Urinary bladder (tissue), 3 donors: ENCODE measurements at regions not wholly inside any gene's neighbourhood (a gene's known extent, or its start where the extent isn't known, plus 50 kb on each side); places are given as distances from the start of the nearest gene placed in this dataset.
"Not testable (repeated sequence)": the region's sequence is repeated elsewhere in the genome, so short reads cannot be mapped to it uniquely, and the experiment has no call there.

Experiments used
- DNase-seq: peaks from one replicate; pipeline ENCODE4 v3.0.0-alpha.2; 2015; ENCODE audit errors: extremely low spot score
- H3K27ac ChIP-seq: one replicate; pipeline ENCODE4 v1.5.1; 2013; ENCODE audit warnings: low read depth, mild to moderate bottlenecking, moderate library complexity
- H3K36me3 ChIP-seq: one replicate; pipeline ENCODE4 v1.6.1; 2013; ENCODE audit warnings: mild to moderate bottlenecking, moderate library complexity; ENCODE audit not compliant: insufficient read depth
- H3K4me1 ChIP-seq: one replicate; pipeline ENCODE4 v1.6.1; 2013; ENCODE audit warnings: mild to moderate bottlenecking, moderate library complexity; ENCODE audit not compliant: insufficient read depth
- H3K4me3 ChIP-seq: one replicate; pipeline ENCODE4 v1.5.1; 2013; ENCODE audit warnings: low read depth, low read length
- WGBS: extraction: QIAGEN DNeasy Blood & Tissue Kit; methylation state at CpG from one replicate; pipeline ENCODE4 v1.1.7; 2013; 5-methylcytosine and 5-hydroxymethylcytosine counted together
- donor health status: healthy with polysubstance abuse.
- donor health status: healthy.

DNA sequence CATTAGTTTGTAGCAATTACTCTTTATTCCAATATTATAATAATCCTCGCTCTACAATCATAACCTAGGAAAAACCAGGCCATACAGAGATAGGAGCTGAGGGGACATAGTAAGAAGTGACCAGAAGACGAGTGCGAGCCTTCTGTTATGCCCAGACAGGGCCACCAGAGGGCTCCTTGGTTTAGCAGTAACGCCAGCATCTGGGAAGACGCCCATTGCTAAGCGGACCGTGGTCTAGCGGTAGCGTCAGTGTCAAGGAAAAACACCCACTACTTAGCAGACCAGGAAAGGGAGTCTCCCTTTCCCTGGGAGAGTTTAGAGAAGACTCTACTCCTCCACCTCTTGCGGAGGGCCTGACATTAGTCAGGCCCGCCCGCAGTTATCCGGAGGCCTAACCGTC is 82.3 kb upstream of the IMMP2L start:
- 89% methylated on average over 14 of the region's 14 CpGs for WGBS
- not testable (repeated sequence) for H3K4me1 ChIP-seq, DNase-seq

DNA sequence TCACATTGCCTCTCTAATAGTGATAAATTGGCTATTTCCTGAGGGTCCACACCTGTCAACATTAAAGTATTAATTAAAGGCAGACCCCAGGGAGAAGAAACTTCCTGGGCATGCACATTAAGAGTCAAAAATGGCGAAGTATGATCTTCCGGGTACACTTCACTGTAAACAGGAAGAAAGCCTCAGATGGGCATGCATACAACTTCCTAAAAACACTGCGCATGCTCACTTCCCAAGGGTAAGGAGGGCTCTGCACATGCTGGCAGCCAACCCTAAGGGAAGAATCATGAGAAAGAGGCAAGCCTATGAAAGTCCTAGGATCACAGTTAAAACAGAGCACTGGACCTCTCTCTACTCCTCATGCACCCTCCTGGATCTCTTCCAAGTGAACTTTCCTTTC is 80.1 kb upstream of the IMMP2L start:
- H3K27ac ChIP-seq, result no peak overlapping the region
- no peak for DNase-seq
- no peaks in the 10 kb centered on the region for H3K36me3 ChIP-seq
- H3K4me3 ChIP-seq, result no peak overlapping the region
- WGBS, result 80% methylated on average over 3 of the region's 3 CpGs
- H3K4me1 ChIP-seq, result no peaks in the 10 kb centered on the region

More for the DNA sequence above, 82.3 kb upstream of the IMMP2L start:
- not testable (repeated sequence) for H3K27ac ChIP-seq, H3K4me3 ChIP-seq, H3K36me3 ChIP-seq

DNA sequence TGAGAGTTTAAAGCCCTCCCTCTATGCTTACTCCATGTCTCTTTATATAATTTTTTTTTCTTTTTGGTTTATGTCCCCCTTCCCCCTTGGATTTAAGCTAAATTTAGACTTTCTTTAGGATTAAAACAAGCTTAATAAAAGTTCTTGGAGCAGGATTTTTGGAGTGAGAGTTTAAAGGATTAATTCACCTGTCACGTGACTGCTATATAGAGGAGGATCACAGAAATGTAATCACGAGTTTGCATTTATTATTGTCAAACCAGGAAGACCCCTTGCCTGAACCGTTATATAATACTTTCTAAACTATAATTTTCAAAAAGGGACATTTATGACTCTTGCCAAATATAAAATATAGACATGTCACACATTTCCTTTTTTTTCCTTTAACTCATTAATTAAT is 78.1 kb upstream of the IMMP2L start:
- Histone ChIP-seq H3K27ac (no peak overlapping the region), H3K4me3 (no peak overlapping the region), H3K4me1 (no peaks in the 10 kb centered on the region), H3K36me3 (no peaks in the 10 kb centered on the region)
- 43% methylated on average over 3 of the region's 3 CpGs for WGBS
- DNase-seq, result no peak

DNA sequence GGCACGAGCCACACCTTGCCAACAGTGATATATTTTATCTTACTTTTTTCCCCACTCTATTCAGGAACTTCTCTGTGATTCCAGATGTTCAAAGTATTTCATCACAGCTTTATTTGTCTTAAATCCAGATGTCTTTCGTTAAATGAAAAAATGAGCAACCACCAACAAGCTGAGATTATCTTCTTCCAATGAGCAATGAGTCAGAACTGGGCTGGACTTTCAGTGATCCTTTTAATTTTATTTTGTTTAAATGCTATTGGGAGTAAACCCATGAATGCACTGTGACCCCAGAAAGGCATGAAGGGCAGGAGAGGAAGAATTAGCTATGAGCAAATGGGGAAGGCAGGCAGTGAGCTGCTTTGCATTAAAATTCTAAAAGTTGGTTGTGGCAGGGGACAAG is 77.6 kb upstream of the IMMP2L start:
- peak; percentile 66 for DNase-seq
- 40% methylated on average over 2 of the region's 2 CpGs for WGBS
- no peaks in the 10 kb centered on the region for H3K36me3 ChIP-seq
- H3K27ac ChIP-seq, result no peak overlapping the region
- H3K4me3 ChIP-seq, result no peak overlapping the region
- H3K4me1 ChIP-seq, result no peaks in the 10 kb centered on the region

DNA sequence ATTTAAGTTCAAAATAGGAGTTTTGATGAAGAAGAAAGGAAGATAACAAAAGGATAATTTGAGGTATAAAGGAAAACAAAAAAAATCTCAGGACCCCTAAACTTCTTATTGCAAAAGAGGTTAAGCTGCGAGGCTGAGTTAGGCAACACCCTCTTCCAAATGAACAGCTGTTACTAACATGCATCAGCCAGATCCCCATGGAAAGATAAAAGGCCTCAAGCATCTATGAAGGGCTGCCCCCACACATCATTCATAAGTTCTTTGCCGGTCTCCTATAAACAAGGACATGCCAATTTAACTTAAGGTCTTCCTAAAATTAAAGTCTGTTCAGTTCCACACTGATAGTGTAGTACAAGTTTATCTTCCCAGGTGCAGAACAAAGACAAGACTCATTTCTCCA is 75.8 kb upstream of the IMMP2L start:
- Histone ChIP-seq H3K4me3 (no peak overlapping the region), H3K36me3 (no peaks in the 10 kb centered on the region), H3K27ac (no peak overlapping the region), H3K4me1 (no peaks in the 10 kb centered on the region)
- no peak for DNase-seq
- whole genome bisulfite sequencing, result 43% methylated on average over 2 of the region's 2 CpGs

DNA sequence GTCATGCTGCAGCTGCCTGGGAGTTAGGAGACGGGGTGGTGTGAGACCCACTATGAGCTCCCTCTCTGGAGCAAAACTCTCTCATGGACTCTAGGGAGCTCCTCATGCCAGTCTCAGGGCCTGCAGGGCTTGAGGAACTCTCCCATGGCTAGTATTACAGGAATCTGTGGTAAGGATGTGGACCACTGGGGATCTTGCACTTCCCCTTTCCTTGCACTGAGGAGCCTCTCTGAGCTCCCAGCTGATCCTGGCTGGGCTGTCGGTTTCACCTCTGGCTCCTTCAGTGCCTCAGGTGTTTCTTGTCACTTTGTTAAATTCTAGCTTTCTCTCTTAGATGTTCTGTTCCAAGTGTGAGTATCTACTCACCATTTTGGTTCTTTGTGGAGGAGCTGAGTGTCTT is 71.6 kb upstream of the IMMP2L start:
- WGBS, result 75% methylated on average over 2 of the region's 2 CpGs
- H3K27ac ChIP-seq, result no peak overlapping the region
- H3K4me3 ChIP-seq, result no peak overlapping the region
- no peaks in the 10 kb centered on the region for H3K36me3 ChIP-seq
- no peak for DNase-seq
- no peaks in the 10 kb centered on the region for H3K4me1 ChIP-seq

DNA sequence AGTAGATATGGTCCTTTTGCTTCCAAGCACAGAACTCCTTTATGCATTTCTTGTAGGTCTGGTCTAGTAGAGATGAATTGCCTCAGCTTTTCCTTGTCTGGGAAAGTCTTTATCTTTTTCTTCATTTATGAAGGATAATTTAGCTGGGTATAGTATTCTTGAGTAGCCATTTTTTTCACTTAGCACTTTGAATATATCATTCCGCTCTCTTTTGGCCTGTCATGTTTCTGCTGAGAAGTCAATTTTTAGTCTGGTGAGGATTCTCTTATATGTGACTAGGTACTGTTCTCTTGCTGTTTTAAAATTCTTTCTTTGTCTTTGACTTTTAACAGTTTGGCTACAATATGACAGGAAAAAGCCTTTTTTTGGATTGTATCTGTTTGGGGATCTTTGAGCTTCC is 68.6 kb upstream of the IMMP2L start:
- H3K4me3 ChIP-seq, result no peak overlapping the region
- H3K4me1 ChIP-seq, result no peaks in the 10 kb centered on the region
- WGBS, result 99% methylated on average over 1 of the region's 1 CpG
- no peaks in the 10 kb centered on the region for H3K36me3 ChIP-seq
- no peak overlapping the region for H3K27ac ChIP-seq
- DNase-seq, result no peak

DNA sequence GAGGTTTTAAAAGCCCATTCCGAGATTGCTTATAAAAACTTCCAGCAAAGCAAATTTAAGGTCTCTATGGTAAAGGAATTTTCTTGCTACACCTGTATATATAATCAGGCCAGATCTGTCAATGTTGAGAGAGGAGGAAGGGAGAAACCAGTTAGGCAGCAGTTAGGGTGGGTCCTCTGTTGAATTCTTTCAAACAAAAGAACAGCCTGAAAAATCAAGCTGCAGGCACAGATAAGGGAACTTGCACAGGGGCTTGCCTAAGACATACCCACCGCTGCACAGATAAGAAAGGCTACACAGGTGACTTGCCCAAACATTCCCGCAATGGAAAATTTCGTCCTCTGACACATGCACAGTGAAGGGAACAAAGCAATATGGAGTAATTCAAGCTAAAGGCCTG is 59.8 kb upstream of the IMMP2L start:
- 81% methylated on average over 4 of the region's 4 CpGs for WGBS
- Histone ChIP-seq H3K36me3 (no peaks in the 10 kb centered on the region), H3K4me1 (no peaks in the 10 kb centered on the region), H3K4me3 (no peak overlapping the region), H3K27ac (no peak overlapping the region)
- DNase-seq, result no peak
